HEK293 (cell line): ENCODE measurements at regions not wholly inside any gene's neighbourhood (a gene's known extent, or its start where the extent isn't known, plus 50 kb on each side); places are given as distances from the start of the nearest gene placed in this dataset.

Experiments used
- CTCF ChIA-PET: fragments of 350-600 bp; formaldehyde crosslinking; extraction: SDS; loops from one replicate; lab custom pipeline; 2021; ENCODE audit warnings: antibody characterized with exemption; lab: Yijun Ruan, JAX
- POLR2A ChIA-PET: fragments of 300-600 bp; formaldehyde crosslinking; extraction: SDS; loops from one replicate; lab custom pipeline; 2020; ENCODE audit warnings: antibody characterized with exemption, inconsistent platforms; lab: Yijun Ruan, JAX
- H3K27ac ChIP-seq: fragments of 200-500 bp; sonication (Bioruptor generic); 2 replicates; pipeline ENCODE4 v1.5.1; 2014; ENCODE audit warnings: low read depth, low read length, control low read depth, inconsistent platforms; ENCODE audit errors: extremely low read depth
- H3K36me3 ChIP-seq, 2 experiments: fragments of 200-500 bp in 1 of 2; sonication (Bioruptor generic) in 1 of 2; 1 replicate in 1 of 2; 2 replicates in 1 of 2; pipeline ENCODE4 v1.5.1; 2014 to 2017; ENCODE audit warnings: inconsistent platforms in 2 of 2, low read length in 2 of 2; ENCODE audit not compliant: control insufficient read depth in 2 of 2, insufficient read depth in 1 of 2
- H3K4me1 ChIP-seq: fragments of 200-500 bp; sonication (Bioruptor generic); 2 replicates; pipeline ENCODE4 v1.5.1; 2014; ENCODE audit warnings: mild to moderate bottlenecking, low read length, inconsistent platforms; ENCODE audit not compliant: control insufficient read depth, insufficient read depth
- H3K4me3 ChIP-seq: 2 replicates; pipeline ENCODE4 v1.5.1; 2011; ENCODE audit warnings: low read depth, mild to moderate bottlenecking, control low read depth, low read length, moderate library complexity
- H3K9me3 ChIP-seq: fragments of 200-500 bp; sonication (Bioruptor generic); 2 replicates; pipeline ENCODE4 v1.5.1; 2014; ENCODE audit warnings: low read depth, low read length, inconsistent platforms; ENCODE audit not compliant: control insufficient read depth, insufficient read depth
- BCL11B ChIP-seq: fragments of 450-650 bp; formaldehyde crosslinking; IDR thresholded peaks from 2 replicates; pipeline ENCODE4 v1.5.1; 2016; ENCODE audit warnings: low read depth, missing biosample characterization, missing genetic modification characterization
- EGR2 ChIP-seq: fragments of 450-650 bp; formaldehyde crosslinking; IDR thresholded peaks from 2 replicates; pipeline ENCODE4 v1.5.1; 2016; ENCODE audit warnings: low read depth, missing biosample characterization, missing genetic modification characterization
- GLIS1 ChIP-seq: fragments of 450-650 bp; formaldehyde crosslinking; IDR thresholded peaks from 2 replicates; pipeline ENCODE4 v1.5.1; 2016; ENCODE audit warnings: missing biosample characterization, missing genetic modification characterization
- PRDM6 ChIP-seq: fragments of 450-650 bp; formaldehyde crosslinking; IDR thresholded peaks from 2 replicates; pipeline ENCODE4 v1.5.1; 2017; ENCODE audit warnings: missing biosample characterization, missing genetic modification characterization
- SCRT1 ChIP-seq: fragments of 450-650 bp; formaldehyde crosslinking; IDR thresholded peaks from 2 replicates; pipeline ENCODE4 v1.5.1; 2016; ENCODE audit warnings: missing biosample characterization, missing genetic modification characterization, borderline replicate concordance
- SP3 ChIP-seq: fragments of 450-650 bp; formaldehyde crosslinking; IDR thresholded peaks from 2 replicates; pipeline ENCODE4 v1.5.1; 2016; ENCODE audit warnings: missing biosample characterization, missing genetic modification characterization
- SP7 ChIP-seq: fragments of 450-650 bp; formaldehyde crosslinking; IDR thresholded peaks from 2 replicates; pipeline ENCODE4 v1.5.1; 2016; ENCODE audit warnings: missing biosample characterization, missing genetic modification characterization
- TRIM28 ChIP-seq: IDR thresholded peaks from 2 replicates; pipeline ENCODE4 v1.6.1; 2011; ENCODE audit warnings: low read length, control low read depth, borderline replicate concordance
- ZFP69B ChIP-seq: fragments of 450-650 bp; formaldehyde crosslinking; IDR thresholded peaks from 2 replicates; pipeline ENCODE4 v1.5.1; 2016; ENCODE audit warnings: missing biosample characterization, missing genetic modification characterization
- ZIC2 ChIP-seq: fragments of 450-650 bp; formaldehyde crosslinking; IDR thresholded peaks from 2 replicates; pipeline ENCODE4 v1.5.1; 2016; ENCODE audit warnings: missing biosample characterization, missing genetic modification characterization
- ZNF121 ChIP-seq: fragments of 450-650 bp; formaldehyde crosslinking; IDR thresholded peaks from 2 replicates; pipeline ENCODE4 v1.5.1; 2016; ENCODE audit warnings: missing biosample characterization, missing genetic modification characterization
- ZNF16 ChIP-seq: fragments of 450-650 bp; formaldehyde crosslinking; IDR thresholded peaks from 2 replicates; pipeline ENCODE4 v1.5.1; 2016; ENCODE audit warnings: low read depth, missing biosample characterization, missing genetic modification characterization
- ZNF202 ChIP-seq: fragments of 450-650 bp; formaldehyde crosslinking; IDR thresholded peaks from 2 replicates; pipeline ENCODE4 v1.5.1; 2016; ENCODE audit warnings: missing biosample characterization, missing genetic modification characterization, borderline replicate concordance
- ZNF23 ChIP-seq: fragments of 450-650 bp; formaldehyde crosslinking; IDR thresholded peaks from 2 replicates; pipeline ENCODE4 v1.5.1; 2016; ENCODE audit warnings: missing biosample characterization, missing genetic modification characterization, borderline replicate concordance
- ZNF292 ChIP-seq: fragments of 450-650 bp; formaldehyde crosslinking; IDR thresholded peaks from 2 replicates; pipeline ENCODE4 v1.5.1; 2016; ENCODE audit warnings: low read depth, missing biosample characterization, missing genetic modification characterization, borderline replicate concordance
- ZNF350 ChIP-seq: fragments of 450-650 bp; formaldehyde crosslinking; IDR thresholded peaks from 2 replicates; pipeline ENCODE4 v1.5.0; 2017; ENCODE audit warnings: missing biosample characterization, mild to moderate bottlenecking, missing genetic modification characterization
- ZNF416 ChIP-seq: fragments of 450-650 bp; formaldehyde crosslinking; IDR thresholded peaks from 2 replicates; pipeline ENCODE4 v1.5.1; 2016; ENCODE audit warnings: missing biosample characterization, missing genetic modification characterization
- ZNF510 ChIP-seq: fragments of 450-650 bp; formaldehyde crosslinking; IDR thresholded peaks from 2 replicates; pipeline ENCODE4 v1.5.1; 2018; ENCODE audit warnings: mild to moderate bottlenecking, missing genetic modification characterization, missing biosample characterization; ENCODE audit not compliant: insufficient replicate concordance
- ZNF530 ChIP-seq: fragments of 450-650 bp; formaldehyde crosslinking; IDR thresholded peaks from 2 replicates; pipeline ENCODE4 v1.5.1; 2016; ENCODE audit warnings: low read depth, missing biosample characterization, missing genetic modification characterization
- ZNF555 ChIP-seq: fragments of 450-650 bp; formaldehyde crosslinking; conservative IDR thresholded peaks from 2 replicates; pipeline ENCODE4 v1.5.1; 2017; ENCODE audit warnings: missing biosample characterization, mild to moderate bottlenecking, missing genetic modification characterization, inconsistent platforms
- ZNF623 ChIP-seq: fragments of 450-650 bp; formaldehyde crosslinking; IDR thresholded peaks from 2 replicates; pipeline ENCODE4 v1.5.1; 2016; ENCODE audit warnings: missing biosample characterization, missing genetic modification characterization
- ZNF654 ChIP-seq: fragments of 450-650 bp; formaldehyde crosslinking; IDR thresholded peaks from 2 replicates; pipeline ENCODE4 v1.5.1; 2016; ENCODE audit warnings: low read depth, missing biosample characterization, missing genetic modification characterization
- ZNF660 ChIP-seq: fragments of 450-650 bp; IDR thresholded peaks from 2 replicates; pipeline ENCODE4 v1.5.1; 2018; ENCODE audit warnings: missing biosample characterization, mild to moderate bottlenecking, missing genetic modification characterization
- ZNF670 ChIP-seq: fragments of 450-650 bp; formaldehyde crosslinking; IDR thresholded peaks from 2 replicates; pipeline ENCODE4 v1.5.1; 2016; ENCODE audit warnings: missing biosample characterization, missing genetic modification characterization, low read depth
- TF ChIP-seq, protein P1 (sequence below): fragments of 450-650 bp; formaldehyde crosslinking; IDR thresholded peaks from 2 replicates; pipeline ENCODE4 v1.5.1; 2017; ENCODE audit warnings: missing biosample characterization, mild to moderate bottlenecking, missing genetic modification characterization, moderate library complexity
- TF ChIP-seq, protein P2 (sequence below): fragments of 450-650 bp; formaldehyde crosslinking; IDR thresholded peaks from 2 replicates; pipeline ENCODE4 v1.5.1; 2016; ENCODE audit warnings: missing biosample characterization, missing genetic modification characterization, low read depth

GRCh38 chr21:28758042-28758882 is 234.4 kb downstream of the LTN1 start:
- ChIA-PET CTCF (interaction anchor here (0.6 to 2.1 kb wide), 4 partner anchors 13 to 653 kb away, joined by 3 to 15 read pairs (median 3); no protein-coding TSS in a partner anchor), POLR2A (no interaction called here)
- Histone ChIP-seq H3K4me1 (no peaks in the 10 kb centered on the region), H3K27ac (no peak overlapping the region), H3K4me3 (no peak overlapping the region), H3K9me3 (no peaks in the 10 kb centered on the region), H3K36me3 (no peaks in the 10 kb centered on the region)
- TF ChIP-seq GLIS1 (no peak), ZNF121 (tag by site-specific recombination) (no peak), ZNF670 (tag by site-specific recombination) (no peak), ZNF555 (tag by site-specific recombination) (no peak), ZNF510 (no peak), BCL11B (no peak)
- TF ChIP-seq, protein P1, sequence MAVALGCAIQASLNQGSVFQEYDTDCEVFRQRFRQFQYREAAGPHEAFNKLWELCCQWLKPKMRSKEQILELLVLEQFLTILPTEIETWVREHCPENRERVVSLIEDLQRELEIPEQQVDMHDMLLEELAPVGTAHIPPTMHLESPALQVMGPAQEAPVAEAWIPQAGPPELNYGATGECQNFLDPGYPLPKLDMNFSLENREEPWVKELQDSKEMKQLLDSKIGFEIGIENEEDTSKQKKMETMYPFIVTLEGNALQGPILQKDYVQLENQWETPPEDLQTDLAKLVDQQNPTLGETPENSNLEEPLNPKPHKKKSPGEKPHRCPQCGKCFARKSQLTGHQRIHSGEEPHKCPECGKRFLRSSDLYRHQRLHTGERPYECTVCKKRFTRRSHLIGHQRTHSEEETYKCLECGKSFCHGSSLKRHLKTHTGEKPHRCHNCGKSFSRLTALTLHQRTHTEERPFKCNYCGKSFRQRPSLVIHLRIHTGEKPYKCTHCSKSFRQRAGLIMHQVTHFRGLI (tag by site-specific recombination) = no peak

DNA sequence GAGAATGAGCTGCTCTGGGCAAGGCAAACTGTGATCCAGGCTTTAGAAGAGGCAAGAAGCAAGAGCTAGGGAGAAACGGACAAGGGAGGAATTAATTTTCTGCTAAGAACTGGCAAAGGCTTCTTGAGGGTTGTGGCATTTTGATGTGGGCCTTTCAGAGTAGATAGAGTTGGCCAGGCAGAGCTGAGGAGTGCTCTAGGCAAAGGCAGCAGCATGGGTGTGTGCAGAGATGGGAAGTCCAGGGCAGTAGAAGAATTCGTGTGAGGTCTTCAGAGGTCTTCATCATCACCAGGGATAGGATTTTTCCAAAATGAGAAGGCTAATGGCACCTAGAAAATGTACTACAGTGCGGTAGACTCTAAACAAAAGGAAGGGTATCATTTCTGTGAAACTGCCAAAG is 237.8 kb downstream of the LTN1 start:
- CTCF ChIA-PET = interaction anchor here (1.2 to 2.6 kb wide), 2 partner anchors 10 to 184 kb away, joined by 3 to 18 read pairs; no protein-coding TSS in a partner anchor
- POLR2A ChIA-PET = no interaction called here
- no peaks in the 10 kb centered on the region for H3K36me3 ChIP-seq

More for the DNA sequence above, 237.8 kb downstream of the LTN1 start:
- Histone ChIP-seq H3K4me3 (no peak overlapping the region), H3K27ac (no peak overlapping the region), H3K4me1 (no peaks in the 10 kb centered on the region), H3K9me3 (no peaks in the 10 kb centered on the region)
- TF ChIP-seq ZNF350 = no peak
- TF ChIP-seq ZNF292 (tag by site-specific recombination) = no peak
- no peak for TF ChIP-seq ZNF202 (tag by site-specific recombination)
- no peak for TF ChIP-seq TRIM28
- no peak for TF ChIP-seq ZNF623
- no peak for TF ChIP-seq ZNF530 (tag by site-specific recombination)
- no peak for TF ChIP-seq ZNF23 (tag by site-specific recombination)
- no peak for TF ChIP-seq ZIC2 (tag by site-specific recombination)
- TF ChIP-seq ZNF416 (tag by site-specific recombination) = no peak
- no peak for TF ChIP-seq ZNF660 (tag by site-specific recombination)
- no peak for TF ChIP-seq EGR2
- no peak for TF ChIP-seq ZNF654
- no peak for TF ChIP-seq ZFP69B (tag by site-specific recombination)
- TF ChIP-seq, protein P2, sequence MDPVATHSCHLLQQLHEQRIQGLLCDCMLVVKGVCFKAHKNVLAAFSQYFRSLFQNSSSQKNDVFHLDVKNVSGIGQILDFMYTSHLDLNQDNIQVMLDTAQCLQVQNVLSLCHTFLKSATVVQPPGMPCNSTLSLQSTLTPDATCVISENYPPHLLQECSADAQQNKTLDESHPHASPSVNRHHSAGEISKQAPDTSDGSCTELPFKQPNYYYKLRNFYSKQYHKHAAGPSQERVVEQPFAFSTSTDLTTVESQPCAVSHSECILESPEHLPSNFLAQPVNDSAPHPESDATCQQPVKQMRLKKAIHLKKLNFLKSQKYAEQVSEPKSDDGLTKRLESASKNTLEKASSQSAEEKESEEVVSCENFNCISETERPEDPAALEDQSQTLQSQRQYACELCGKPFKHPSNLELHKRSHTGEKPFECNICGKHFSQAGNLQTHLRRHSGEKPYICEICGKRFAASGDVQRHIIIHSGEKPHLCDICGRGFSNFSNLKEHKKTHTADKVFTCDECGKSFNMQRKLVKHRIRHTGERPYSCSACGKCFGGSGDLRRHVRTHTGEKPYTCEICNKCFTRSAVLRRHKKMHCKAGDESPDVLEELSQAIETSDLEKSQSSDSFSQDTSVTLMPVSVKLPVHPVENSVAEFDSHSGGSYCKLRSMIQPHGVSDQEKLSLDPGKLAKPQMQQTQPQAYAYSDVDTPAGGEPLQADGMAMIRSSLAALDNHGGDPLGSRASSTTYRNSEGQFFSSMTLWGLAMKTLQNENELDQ (tag by site-specific recombination) = no peak
- no peak for TF ChIP-seq ZNF16
- TF ChIP-seq SP7 = no peak
- TF ChIP-seq SCRT1 = no peak
- no peak for TF ChIP-seq PRDM6
- no peak for TF ChIP-seq SP3 (tag by site-specific recombination)
